Mucosa of descending colon (tissue), 3 donors: ENCODE measurements at regions not wholly inside any gene's neighbourhood (a gene's known extent, or its start where the extent isn't known, plus 50 kb on each side); places are given as distances from the start of the nearest gene placed in this dataset.

Experiments
- ATAC-seq: fragments of 200-7000 bp; cut with Tn5 transposase; one replicate; pipeline ENCODE4 v1.9.1; 2020; ENCODE audit warnings: mild to moderate bottlenecking, moderate library complexity
- DNase-seq, 3 donors: peaks; one replicate each; pipeline ENCODE4 v3.0.0-alpha.2; 2020
- H3K36me3 ChIP-seq: fragments of 200-600 bp; one replicate; pipeline ENCODE4 v1.8.0; 2021; ENCODE audit warnings: low read depth, mild to moderate bottlenecking
- H3K4me1 ChIP-seq: fragments of 200-600 bp; one replicate; pipeline ENCODE4 v1.8.0; 2021; ENCODE audit warnings: low read depth, mild to moderate bottlenecking
- H3K4me3 ChIP-seq: fragments of 200-600 bp; one replicate; pipeline ENCODE4 v1.8.0; 2021; ENCODE audit warnings: mild to moderate bottlenecking
- H3K9me3 ChIP-seq: fragments of 200-600 bp; one replicate; pipeline ENCODE4 v1.8.0; 2021; ENCODE audit warnings: mild to moderate bottlenecking
- CTCF ChIP-seq: fragments of 200-600 bp; IDR thresholded peaks from one replicate; pipeline ENCODE4 v1.8.0; 2022; ENCODE audit warnings: antibody characterized with exemption, mild to moderate bottlenecking
- intact Hi-C, 2 donors: fragments of 100-400 bp; cut with DNase I in 1 of 2; cut with micrococcal nuclease in 1 of 2; formaldehyde crosslinking; loops; one replicate each; pipeline versions ENCODE4 v1.11.0 to v1.11.1; 2022; cut with DNase I, micrococcal nuclease
- donor health status: DM: no; HTN: no; CAD: no; lungs with moderate emphysema.
- donor health status: DM: no; HTN: no; CAD: no.
- donor health status: DM: no; HTN: yes; CAD: no.

GRCh38 chr5:60185231-60186099 lies 291.9 kb upstream of the PDE4D start:
- intact Hi-C loops: no loop called here
- no peak overlapping the region for H3K4me3 ChIP-seq
- H3K4me1 ChIP-seq: no peaks in the 10 kb centered on the region
- H3K9me3 ChIP-seq: no peaks in the 10 kb centered on the region
- ATAC-seq (no peak), DNase-seq (no peak)
- no peak for TF ChIP-seq CTCF
- no peaks in the 10 kb centered on the region for H3K36me3 ChIP-seq

- Histone ChIP-seq H3K36me3 (no peaks in the 10 kb centered on the region), H3K9me3 (no peaks in the 10 kb centered on the region), H3K4me1 (no peaks in the 10 kb centered on the region), H3K4me3 (no peak overlapping the region)
- ATAC-seq (no peak), DNase-seq (no peak)
- TF ChIP-seq CTCF: no peak
- intact Hi-C loops: no loop called here
Measured at GRCh38 chr5:60184606-60185005, 291.1 kb upstream of the PDE4D start.

GRCh38 chr5:60183881-60184280 lies 290.4 kb upstream of the PDE4D start:
- TF ChIP-seq CTCF: no peak
- Histone ChIP-seq H3K4me1 (no peaks in the 10 kb centered on the region), H3K9me3 (no peaks in the 10 kb centered on the region), H3K4me3 (no peak overlapping the region), H3K36me3 (no peaks in the 10 kb centered on the region)
- intact Hi-C loops: no loop called here
- ATAC-seq (no peak), DNase-seq (no peak)

- Histone ChIP-seq H3K4me3 (no peak overlapping the region), H3K9me3 (no peaks in the 10 kb centered on the region), H3K36me3 (no peaks in the 10 kb centered on the region), H3K4me1 (no peaks in the 10 kb centered on the region)
- DNase-seq (no peak), ATAC-seq (no peak)
- intact Hi-C loops: no loop called here
- TF ChIP-seq CTCF: no peak
Measured at GRCh38 chr5:60178101-60178500, 284.6 kb upstream of the PDE4D start.

GRCh38 chr5:60177596-60177995 lies 284.1 kb upstream of the PDE4D start:
- TF ChIP-seq CTCF: no peak
- Histone ChIP-seq H3K36me3 (no peaks in the 10 kb centered on the region), H3K4me3 (no peak overlapping the region), H3K9me3 (no peaks in the 10 kb centered on the region), H3K4me1 (no peaks in the 10 kb centered on the region)
- intact Hi-C loops: no loop called here
- DNase-seq (no peak), ATAC-seq (no peak)
